HCT116 (cell line): ENCODE measurements at regions not wholly inside any gene's neighbourhood (a gene's known extent, or its start where the extent isn't known, plus 50 kb on each side); places are given as distances from the start of the nearest gene placed in this dataset.

Source experiments
- ATAC-seq: fragments of 200-7000 bp; cut with Tn5 transposase; 2 replicates; pipeline ENCODE4 v1.9.1; 2020; ENCODE audit warnings: mild to moderate bottlenecking, moderate library complexity
- BruUV-seq: library from RNA; stranded (reverse); fragments of 400-500 nt; replicated peaks from 2 replicates; lab custom pipeline; 2021; lab: Mats Ljungman, UMichigan
- CTCF ChIA-PET: fragments of 300-600 bp; sonication (Branson Sonifier 250); formaldehyde crosslinking; loops from one replicate; lab custom pipeline; 2021; ENCODE audit warnings: antibody characterized with exemption; lab: Charles Lee
- POLR2A ChIA-PET: fragments of 300-600, 350-600 bp; sonication (Branson Sonifier 250); formaldehyde crosslinking; loops from one replicate; lab custom pipeline; 2021; ENCODE audit warnings: antibody characterized with exemption; lab: Charles Lee
- RAD21 ChIA-PET, 2 experiments: fragments of 300-600 bp; sonication (Branson Sonifier 250); formaldehyde crosslinking; loops; one replicate each; lab custom pipeline; 2023; ENCODE audit warnings: low total read pairs in 2 of 2; ENCODE audit not compliant: uncharacterized antibody in 2 of 2, unreplicated experiment in 2 of 2, low non-redundant PET in 1 of 2; lab: Charles Lee
- DNase-seq: peaks from one replicate; pipeline ENCODE4 v3.0.0-alpha.2; 2010; ENCODE audit warnings: low read depth, low spot score
- H2AFZ ChIP-seq: fragments of 200-600 bp; shearing (Covaris generic), sonication (generic); 2 replicates; pipeline ENCODE4 v1.6.1; 2017; ENCODE audit warnings: low read depth, mixed run types, mixed read lengths, antibody characterized with exemption, low read length; ENCODE audit not compliant: poor library complexity, severe bottlenecking
- H3K27ac ChIP-seq: 2 replicates; pipeline ENCODE4 v1.5.1; 2012; ENCODE audit warnings: low read depth, low read length
- H3K27me3 ChIP-seq: fragments of 200-600 bp; sonication (generic); 2 replicates; pipeline ENCODE4 v1.6.1; 2016; ENCODE audit warnings: mixed run types, low read length, mixed read lengths; ENCODE audit not compliant: insufficient read depth
- H3K36me3 ChIP-seq, 2 experiments: fragments of 200-500 bp in 1 of 2; fragments of 200-600 bp in 1 of 2; sonication (Bioruptor generic) in 1 of 2; sonication (generic) in 1 of 2; 2 replicates each; pipeline versions ENCODE4 v1.5.1 to v1.6.1; 2014 to 2016; ENCODE audit warnings: low read length in 2 of 2, inconsistent platforms in 1 of 2, mixed read lengths in 1 of 2, mixed run types in 1 of 2; ENCODE audit not compliant: insufficient read depth in 2 of 2, control insufficient read depth in 1 of 2
- H3K4me1 ChIP-seq, 2 experiments: fragments of 200-600 bp in 1 of 2; sonication (generic) in 1 of 2; 2 replicates each; pipeline versions ENCODE4 v1.5.1 to v1.6.1; 2012 to 2017; ENCODE audit warnings: low read length in 2 of 2, inconsistent platforms in 1 of 2, mild to moderate bottlenecking in 1 of 2, mixed read lengths in 1 of 2, mixed run types in 1 of 2, moderate library complexity in 1 of 2; ENCODE audit not compliant: insufficient read depth in 2 of 2, control insufficient read depth in 1 of 2
- H3K4me2 ChIP-seq: fragments of 200-600 bp; sonication (generic); 2 replicates; pipeline ENCODE4 v1.6.1; 2017; ENCODE audit warnings: mixed run types, low read length, mixed read lengths
- H3K4me3 ChIP-seq, 2 experiments: fragments of 200-600 bp in 1 of 2; sonication (generic) in 1 of 2; replicated peaks in 1 of 2; 2 replicates each; pipeline ENCODE4 v1.5.1; 2011 to 2016; ENCODE audit warnings: low read length in 2 of 2, control low read depth in 1 of 2, low read depth in 1 of 2, mild to moderate bottlenecking in 1 of 2, mixed read lengths in 1 of 2, mixed run types in 1 of 2
- H3K79me2 ChIP-seq: fragments of 200-600 bp; sonication (generic); 2 replicates; pipeline ENCODE4 v1.6.1; 2017; ENCODE audit warnings: mild to moderate bottlenecking, mixed run types, low read length, moderate library complexity, mixed read lengths; ENCODE audit not compliant: insufficient read depth
- H3K9ac ChIP-seq: fragments of 200-600 bp; sonication (generic); 2 replicates; pipeline ENCODE4 v1.6.1; 2016; ENCODE audit warnings: low read length, mixed read lengths
- H3K9me2 ChIP-seq: fragments of 200-600 bp; sonication (generic), shearing (Covaris generic); 2 replicates; pipeline ENCODE4 v1.6.1; 2017; ENCODE audit warnings: mixed run types, mild to moderate bottlenecking, moderate library complexity; ENCODE audit not compliant: insufficient read depth
- H3K9me3 ChIP-seq, 2 experiments: fragments of 200-500 bp in 1 of 2; fragments of 200-600 bp in 1 of 2; sonication (Bioruptor generic) in 1 of 2; sonication (generic) in 1 of 2; 2 replicates each; pipeline ENCODE4 v1.6.1; 2014 to 2017; ENCODE audit warnings: low read length in 2 of 2, mixed read lengths in 2 of 2, inconsistent platforms in 1 of 2, low read depth in 1 of 2, mild to moderate bottlenecking in 1 of 2, mixed run types in 1 of 2, moderate library complexity in 1 of 2; ENCODE audit not compliant: control insufficient read depth in 1 of 2, insufficient read depth in 1 of 2
- H4K20me1 ChIP-seq: fragments of 200-600 bp; sonication (generic), shearing (Covaris generic); 2 replicates; pipeline ENCODE4 v1.6.1; 2017; ENCODE audit warnings: mixed run types, mild to moderate bottlenecking, moderate library complexity; ENCODE audit not compliant: insufficient read depth
- CBX3 ChIP-seq: IDR thresholded peaks from 2 replicates; pipeline ENCODE4 v1.6.1; 2012; ENCODE audit warnings: low read depth
- ELF1 ChIP-seq: IDR thresholded peaks from 2 replicates; pipeline ENCODE4 v1.6.1; 2012; ENCODE audit warnings: low read depth, borderline replicate concordance
- EZH2 ChIP-seq: fragments of 200-600 bp; sonication (generic); IDR thresholded peaks from 2 replicates; pipeline ENCODE4 v1.6.1; 2017; ENCODE audit warnings: antibody characterized with exemption, mixed run types
- POLR2AphosphoS5 ChIP-seq: IDR thresholded peaks from 2 replicates; pipeline ENCODE4 v1.6.1; 2011; ENCODE audit warnings: mild to moderate bottlenecking, low read depth, low read length, moderate library complexity
- RAD21 ChIP-seq: IDR thresholded peaks from 2 replicates; pipeline ENCODE4 v1.6.1; 2012; ENCODE audit warnings: low read depth, mild to moderate bottlenecking
- SIN3A ChIP-seq: IDR thresholded peaks from 2 replicates; pipeline ENCODE4 v1.6.1; 2012; ENCODE audit warnings: low read depth
- TCF7L2 ChIP-seq: IDR thresholded peaks from 2 replicates; pipeline ENCODE4 v1.7.0; 2011; ENCODE audit warnings: borderline replicate concordance, inconsistent platforms; ENCODE audit not compliant: insufficient read depth, insufficient read length; ENCODE audit errors: extremely low read depth
- YY1 ChIP-seq: IDR thresholded peaks from 2 replicates; pipeline ENCODE4 v1.6.1; 2011; ENCODE audit warnings: low read length, low read depth, moderate library complexity, mild to moderate bottlenecking; ENCODE audit not compliant: insufficient replicate concordance; ENCODE audit errors: extremely low read depth
- ZNF274 ChIP-seq: fragments of 200-500 bp; sonication (Bioruptor generic); IDR thresholded peaks from 2 replicates; pipeline ENCODE4 v1.6.1; 2014; ENCODE audit warnings: mild to moderate bottlenecking, low read depth, low read length, inconsistent platforms
- intact Hi-C: fragments of 100-400 bp; cut with micrococcal nuclease; formaldehyde crosslinking; loops from 2 replicates; pipeline ENCODE4 v1.10.0; 2022
- TF ChIP-seq, protein P1 (sequence below): IDR thresholded peaks from 2 replicates; pipeline ENCODE4 v1.6.1; 2012
- TF ChIP-seq, protein P2 (sequence below), 3 experiments: fragments of 200-600 bp in 1 of 3; sonication (generic) in 1 of 3; IDR thresholded peaks in 2 of 3; conservative IDR thresholded peaks in 1 of 3; 2 replicates each; pipeline ENCODE4 v1.5.1; 2012 to 2017; ENCODE audit warnings: low read depth in 2 of 3, low read length in 2 of 3, antibody characterized with exemption in 1 of 3, borderline replicate concordance in 1 of 3, control low read depth in 1 of 3, mild to moderate bottlenecking in 1 of 3, mixed read lengths in 1 of 3, mixed run types in 1 of 3, moderate library complexity in 1 of 3; ENCODE audit not compliant: insufficient read depth in 1 of 3

DNA sequence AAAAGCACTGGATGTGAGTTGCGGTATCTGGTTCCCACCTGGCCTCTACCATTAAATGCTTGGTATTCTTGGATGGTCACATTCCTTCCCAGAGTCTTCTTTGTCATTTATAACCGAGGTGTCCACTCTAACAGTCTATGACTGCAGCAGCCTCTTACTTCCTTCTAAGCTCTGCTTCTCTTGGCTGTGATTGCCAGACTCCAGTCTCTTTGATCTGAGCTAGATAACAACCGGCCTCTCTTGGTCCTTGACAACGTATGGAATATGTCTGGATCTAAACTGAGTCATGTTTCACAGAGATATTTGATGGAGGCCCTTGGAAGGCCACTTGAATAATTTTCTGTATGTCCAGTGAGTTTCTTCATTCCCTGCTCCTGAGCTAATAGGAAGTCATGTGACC, 141.6 kb upstream of the TENM4 start:
- Histone ChIP-seq H3K9ac (no peak overlapping the region), H3K4me1 (no peaks in the 10 kb centered on the region), H3K27ac (no peak overlapping the region), H4K20me1 (no peaks in the 10 kb centered on the region), H2AFZ (no peak overlapping the region), H3K4me3 (no peak overlapping the region), H3K9me2 (no peaks in the 10 kb centered on the region), H3K27me3 (no peaks in the 10 kb centered on the region), H3K4me2 (no peak overlapping the region), H3K36me3 (no peaks in the 10 kb centered on the region), H3K79me2 (no peaks in the 10 kb centered on the region), H3K9me3 (peaks cover 0 to 6% of the 10 kb centered on the region in 2 experiments; a peak in 2 of 4 replicates)
- ChIA-PET RAD21 (no interaction called here), CTCF (no interaction called here), POLR2A (no interaction called here)
- no peak for TF ChIP-seq CBX3
- no peak for TF ChIP-seq ZNF274
- TF ChIP-seq, protein P1, sequence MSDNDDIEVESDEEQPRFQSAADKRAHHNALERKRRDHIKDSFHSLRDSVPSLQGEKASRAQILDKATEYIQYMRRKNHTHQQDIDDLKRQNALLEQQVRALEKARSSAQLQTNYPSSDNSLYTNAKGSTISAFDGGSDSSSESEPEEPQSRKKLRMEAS, result no peak
- TF ChIP-seq EZH2, result no peak
- TF ChIP-seq TCF7L2, result no peak
- no peak for TF ChIP-seq YY1
- no peak for TF ChIP-seq POLR2AphosphoS5
- no peak for TF ChIP-seq SIN3A
- BruUV-seq, result no TSS peak
- ATAC-seq (no peak), DNase-seq (no peak)
- intact Hi-C loops, result no loop called here

DNA sequence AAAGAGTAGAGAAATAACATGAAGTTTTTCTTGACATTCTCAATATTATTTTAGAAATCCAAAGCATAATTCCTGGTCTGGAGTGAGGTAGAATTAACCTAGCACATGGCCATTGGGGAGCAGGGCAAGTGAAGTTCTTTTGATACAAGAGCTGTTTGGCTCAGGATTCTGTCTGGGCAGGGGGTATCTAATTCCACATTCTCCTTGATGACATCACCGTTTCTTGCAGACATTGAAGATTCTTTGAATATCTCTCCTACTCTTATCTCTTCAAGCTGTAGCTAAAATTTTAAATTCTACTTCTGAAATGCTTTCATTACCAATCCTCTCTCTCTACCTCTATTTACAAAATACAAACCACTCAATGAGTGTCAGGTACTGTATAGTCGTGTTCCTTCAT, 138.2 kb upstream of the TENM4 start:
- ChIA-PET RAD21 (no interaction called here), CTCF (no interaction called here)
- no peaks in the 10 kb centered on the region for H3K4me1 ChIP-seq
- no peaks in the 10 kb centered on the region for H3K79me2 ChIP-seq
- TF ChIP-seq RAD21 (no peak), ELF1 (no peak)
- TF ChIP-seq, protein P2, sequence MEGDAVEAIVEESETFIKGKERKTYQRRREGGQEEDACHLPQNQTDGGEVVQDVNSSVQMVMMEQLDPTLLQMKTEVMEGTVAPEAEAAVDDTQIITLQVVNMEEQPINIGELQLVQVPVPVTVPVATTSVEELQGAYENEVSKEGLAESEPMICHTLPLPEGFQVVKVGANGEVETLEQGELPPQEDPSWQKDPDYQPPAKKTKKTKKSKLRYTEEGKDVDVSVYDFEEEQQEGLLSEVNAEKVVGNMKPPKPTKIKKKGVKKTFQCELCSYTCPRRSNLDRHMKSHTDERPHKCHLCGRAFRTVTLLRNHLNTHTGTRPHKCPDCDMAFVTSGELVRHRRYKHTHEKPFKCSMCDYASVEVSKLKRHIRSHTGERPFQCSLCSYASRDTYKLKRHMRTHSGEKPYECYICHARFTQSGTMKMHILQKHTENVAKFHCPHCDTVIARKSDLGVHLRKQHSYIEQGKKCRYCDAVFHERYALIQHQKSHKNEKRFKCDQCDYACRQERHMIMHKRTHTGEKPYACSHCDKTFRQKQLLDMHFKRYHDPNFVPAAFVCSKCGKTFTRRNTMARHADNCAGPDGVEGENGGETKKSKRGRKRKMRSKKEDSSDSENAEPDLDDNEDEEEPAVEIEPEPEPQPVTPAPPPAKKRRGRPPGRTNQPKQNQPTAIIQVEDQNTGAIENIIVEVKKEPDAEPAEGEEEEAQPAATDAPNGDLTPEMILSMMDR (IDR thresholded peaks at IDR 0.05 in 2 of 3, conservative IDR thresholded peaks at IDR 0.05 in 1 of 3; ENCODE audit: borderline replicate concordance in 1 of 3, insufficient read depth in 1 of 3, low read depth in 2 of 3, low read length in 2 of 3), result no peak
- TF ChIP-seq, all 23 proteins: peak for 0
- no peaks in the 10 kb centered on the region for H3K36me3 ChIP-seq
- H3K4me3 ChIP-seq, result no peak overlapping the region
- H4K20me1 ChIP-seq, result no peaks in the 10 kb centered on the region
- H3K27me3 ChIP-seq, result no peaks in the 10 kb centered on the region
- H3K4me2 ChIP-seq, result no peak overlapping the region
- ATAC-seq, result no peak
- no peak overlapping the region for H2AFZ ChIP-seq
- no peaks in the 10 kb centered on the region for H3K9me2 ChIP-seq
- POLR2A ChIA-PET, result no interaction called here
- DNase-seq, result no peak
- no peak overlapping the region for H3K9ac ChIP-seq
- peaks cover 0 to 6% of the 10 kb centered on the region in 2 experiments; a peak in 1 of 4 replicates for H3K9me3 ChIP-seq
- intact Hi-C loops, result no loop called here
- no peak overlapping the region for H3K27ac ChIP-seq
- no TSS peak for BruUV-seq
